ENCODE measurements at regions not wholly inside any gene's neighbourhood (a gene's known extent, or its start where the extent isn't known, plus 50 kb on each side); places are given as distances from the start of the nearest gene placed in this dataset.

- no peak overlapping the region for H3K9ac ChIP-seq (ENCODE audit: insufficient read depth, low read depth, low read length)
- DNase-seq (ENCODE audit: low spot score) (no peak), FAIRE-seq (no peak), ATAC-seq (no peak)
- in situ Hi-C loops (cut with HindIII; ENCODE audit: extremely low pct_ligation_motif_present, low pct_unique_long_range_greater_than_20kb) (no loop called here), intact Hi-C loops (cut with micrococcal nuclease; ENCODE audit: unreplicated experiment) (no loop called here)
- ChIA-PET CTCF (ENCODE audit: low intra/inter-chr PET ratio, low total read pairs) (no interaction called here), POLR2A (no interaction called here)
- no peaks in the 10 kb centered on the region for H3K36me3 ChIP-seq (replicated peaks in 1 of 2; ENCODE audit: control insufficient read depth in 1 of 2, insufficient read depth in 2 of 2, low read length in 2 of 2)
- no peak overlapping the region for H3K4me2 ChIP-seq (ENCODE audit: low read depth, low read length)
- BruUV-seq (replicated peaks): no TSS peak
- H3K27me3 ChIP-seq (ENCODE audit: control insufficient read depth in 1 of 2, insufficient read depth in 2 of 2, low read length in 2 of 2): no peaks in the 10 kb centered on the region
- H4K20me1 ChIP-seq (ENCODE audit: insufficient read depth, low read length): no peaks in the 10 kb centered on the region
- 42% methylated on average over 3 of the region's 3 CpGs for WGBS (ENCODE audit: low lambda C conversion rate)
- no peak overlapping the region for H2AFZ ChIP-seq (ENCODE audit: low read length)
- peaks cover 11% of the 10 kb centered on the region for H3K4me1 ChIP-seq (ENCODE audit: insufficient read depth, low read length)
- H3K9me3 ChIP-seq (ENCODE audit: low read length): no peaks in the 10 kb centered on the region
- no peak overlapping the region for H3K4me3 ChIP-seq (replicated peaks in 1 of 3; ENCODE audit: insufficient read depth in 1 of 3, low read depth in 2 of 3, low read length in 3 of 3)
- H3K79me2 ChIP-seq (ENCODE audit: insufficient read depth, low read length): no peaks in the 10 kb centered on the region
- H3K27ac ChIP-seq (ENCODE audit: extremely low read length, insufficient read depth, low read length): no peak overlapping the region
- TF ChIP-seq BCL6 (CRISPR knock-in tag; IDR thresholded peaks at IDR 0.05): no peak
- no peak for TF ChIP-seq ZHX2 (IDR thresholded peaks at IDR 0.05; ENCODE audit: low read depth)
- no peak for TF ChIP-seq ZHX2 (CRISPR knock-in tag; IDR thresholded peaks at IDR 0.05; ENCODE audit: borderline replicate concordance)
- TF ChIP-seq MIXL1 (CRISPR knock-in tag; IDR thresholded peaks at IDR 0.05): no peak
- TF ChIP-seq TIGD3 (CRISPR knock-in tag; IDR thresholded peaks at IDR 0.05; ENCODE audit: borderline replicate concordance): no peak
- TF ChIP-seq HNRNPH1 (optimal IDR thresholded peaks at IDR 0.05; ENCODE audit: low read depth, low read length): no peak
- TF ChIP-seq THAP9 (CRISPR knock-in tag; IDR thresholded peaks at IDR 0.05; ENCODE audit: borderline replicate concordance): no peak
- no peak for TF ChIP-seq ZNF446 (CRISPR knock-in tag; IDR thresholded peaks at IDR 0.05)
- TF ChIP-seq ZNF770 (CRISPR knock-in tag; IDR thresholded peaks at IDR 0.05): no peak
Measured at GRCh38 chr12:24701343-24701742, 247.6 kb downstream of the BCAT1 start.

Data from HepG2 (cell line).